ENCODE measurements at regions not wholly inside any gene's neighbourhood (a gene's known extent, or its start where the extent isn't known, plus 50 kb on each side); places are given as distances from the start of the nearest gene placed in this dataset.

GRCh38 chr1:73953586-73953985 lies 244.4 kb downstream of the LRRIQ3 start:
- no peak for DNase-seq

- no peak for DNase-seq
Observed at GRCh38 chr1:73953186-73953585, 244.8 kb downstream of the LRRIQ3 start.

GRCh38 chr1:73948055-73948454 lies 249.9 kb downstream of the LRRIQ3 start:
- no peak for DNase-seq

- no peak for DNase-seq
Observed at GRCh38 chr1:73947009-73947408, 251.0 kb downstream of the LRRIQ3 start.

GRCh38 chr1:73943270-73943669 lies 254.7 kb downstream of the LRRIQ3 start:
- DNase-seq: no peak

- no peak for DNase-seq
Observed at GRCh38 chr1:73930293-73930692, 267.7 kb downstream of the LRRIQ3 start.

- no peak for DNase-seq
Observed at GRCh38 chr1:73914951-73915350, 283.0 kb downstream of the LRRIQ3 start.

GRCh38 chr1:73913025-73913424 lies 285.0 kb downstream of the LRRIQ3 start:
- DNase-seq: no peak

GRCh38 chr1:73911849-73912248 lies 286.1 kb downstream of the LRRIQ3 start:
- DNase-seq: no peak

- DNase-seq: no peak
Observed at GRCh38 chr1:73910466-73910865, 287.5 kb downstream of the LRRIQ3 start.

GRCh38 chr1:73910062-73910461 lies 287.9 kb downstream of the LRRIQ3 start:
- no peak for DNase-seq

- no peak for DNase-seq
Observed at GRCh38 chr1:73909043-73909562, 288.9 kb downstream of the LRRIQ3 start.

GRCh38 chr1:73907051-73907450 lies 290.9 kb downstream of the LRRIQ3 start:
- no peak for DNase-seq

- DNase-seq: no peak
Observed at GRCh38 chr1:73903092-73903491, 294.9 kb downstream of the LRRIQ3 start.

GRCh38 chr1:73901738-73902137 lies 296.2 kb downstream of the LRRIQ3 start:
- no peak for DNase-seq

- DNase-seq: no peak
Observed at GRCh38 chr1:73899311-73899710, 298.7 kb downstream of the LRRIQ3 start.

GRCh38 chr1:73898540-73898939 lies 299.4 kb downstream of the LRRIQ3 start:
- no peak for DNase-seq

- DNase-seq: no peak
Observed at GRCh38 chr1:73887412-73887811, 310.6 kb downstream of the LRRIQ3 start.

GRCh38 chr1:73886716-73887115 lies 311.3 kb downstream of the LRRIQ3 start:
- no peak for DNase-seq

GRCh38 chr1:73874806-73875205 lies 323.2 kb downstream of the LRRIQ3 start:
- DNase-seq: no peak

- DNase-seq: no peak
Observed at GRCh38 chr1:73868810-73869336, 329.1 kb downstream of the LRRIQ3 start.

GRCh38 chr1:73862355-73862754 lies 335.6 kb downstream of the LRRIQ3 start:
- no peak for DNase-seq

- no peak for DNase-seq
Observed at GRCh38 chr1:73860421-73860950, 337.5 kb downstream of the LRRIQ3 start.

- no peak for DNase-seq
Observed at GRCh38 chr1:73859227-73859626, 338.7 kb downstream of the LRRIQ3 start.

GRCh38 chr1:73854527-73854926 lies 343.4 kb downstream of the LRRIQ3 start:
- DNase-seq: no peak
